DND-41 (cell line): ENCODE measurements at regions not wholly inside any gene's neighbourhood (a gene's known extent, or its start where the extent isn't known, plus 50 kb on each side); places are given as distances from the start of the nearest gene placed in this dataset.

Experiments used
- CTCF ChIP-seq: IDR thresholded peaks from 2 replicates; pipeline ENCODE4 v1.5.1; 2012; ENCODE audit warnings: borderline replicate concordance, low read length, moderate library complexity, mild to moderate bottlenecking; ENCODE audit not compliant: poor library complexity, severe bottlenecking; ENCODE audit errors: extremely low read depth
- EZH2 ChIP-seq: IDR thresholded peaks from 3 replicates; pipeline ENCODE4 v1.6.1; 2012; ENCODE audit warnings: borderline replicate concordance, low read depth, mild to moderate bottlenecking, moderate library complexity, low read length, inconsistent platforms; ENCODE audit not compliant: severe bottlenecking

- no peak for TF ChIP-seq CTCF
- TF ChIP-seq EZH2: no peak
These were observed 663.7 kb upstream of the COBL start for GRCh38 chr7:51980313-51980712.
